HG02885 (cell line): ENCODE measurements at regions not wholly inside any gene's neighbourhood (a gene's known extent, or its start where the extent isn't known, plus 50 kb on each side); places are given as distances from the start of the nearest gene placed in this dataset.

Source experiments
- ATAC-seq: cut with Tn5 transposase; IDR thresholded peaks from one replicate; pipeline ENCODE4 v1.9.1; 2021; ENCODE audit warnings: mild to moderate bottlenecking; ENCODE audit not compliant: unreplicated experiment, poor library complexity

- no peak for ATAC-seq
Measured at GRCh38 chr1:104785575-104786187, 1036.0 kb downstream of the AMY1C start.

- ATAC-seq: no peak
Measured at GRCh38 chr1:104787866-104788510, 1038.3 kb downstream of the AMY1C start.

- no peak for ATAC-seq
Measured at GRCh38 chr1:104791030-104791429, 1041.3 kb downstream of the AMY1C start.

DNA sequence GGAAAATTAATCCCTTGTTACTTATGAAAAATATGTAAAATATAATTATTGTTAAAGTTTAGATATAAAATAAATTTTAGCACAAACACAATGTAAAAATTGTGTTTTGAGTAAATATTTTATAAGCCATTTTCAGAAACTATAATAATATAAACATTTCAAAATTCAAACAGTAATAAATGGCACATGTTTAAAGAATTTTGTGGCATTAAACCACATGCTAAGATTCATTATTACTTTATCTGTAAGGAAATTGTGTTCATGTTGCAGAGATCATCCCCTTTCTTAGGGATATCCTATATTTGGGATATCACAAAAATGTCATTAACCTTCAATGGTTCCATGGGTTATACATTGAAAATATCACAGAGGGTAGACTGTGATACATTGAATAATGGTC is 1044.3 kb downstream of the AMY1C start:
- ATAC-seq: no peak

- ATAC-seq: no peak
Measured at GRCh38 chr1:104795931-104796330, 1046.2 kb downstream of the AMY1C start.

DNA sequence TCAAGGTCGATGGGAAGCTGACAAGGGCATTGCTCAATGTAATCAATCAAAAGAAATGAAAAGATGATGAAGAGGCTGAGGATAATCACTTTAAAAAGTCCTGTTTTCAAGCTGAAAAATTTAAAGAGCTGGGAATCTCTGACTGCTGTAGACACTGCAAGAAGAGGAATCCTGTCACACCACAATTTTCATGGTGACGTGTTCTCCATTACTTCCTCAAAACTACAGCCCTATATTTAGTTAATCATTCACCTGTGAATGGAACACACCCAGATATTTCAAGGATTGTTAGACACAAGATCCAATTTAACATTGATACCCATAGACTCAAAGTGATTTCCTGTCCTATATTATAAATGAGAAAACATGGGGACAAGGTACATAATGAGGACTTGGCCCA is 1048.3 kb downstream of the AMY1C start:
- ATAC-seq: no peak

GRCh38 chr1:104801344-104801743 is 1051.6 kb downstream of the AMY1C start:
- no peak for ATAC-seq

GRCh38 chr1:104804147-104804546 is 1054.4 kb downstream of the AMY1C start:
- no peak for ATAC-seq

GRCh38 chr1:104807590-104807989 is 1057.9 kb downstream of the AMY1C start:
- ATAC-seq: no peak

- ATAC-seq: no peak
Measured at GRCh38 chr1:104825401-104825800, 1075.7 kb downstream of the AMY1C start.

GRCh38 chr1:104830534-104830933 is 1080.8 kb downstream of the AMY1C start:
- no peak for ATAC-seq

DNA sequence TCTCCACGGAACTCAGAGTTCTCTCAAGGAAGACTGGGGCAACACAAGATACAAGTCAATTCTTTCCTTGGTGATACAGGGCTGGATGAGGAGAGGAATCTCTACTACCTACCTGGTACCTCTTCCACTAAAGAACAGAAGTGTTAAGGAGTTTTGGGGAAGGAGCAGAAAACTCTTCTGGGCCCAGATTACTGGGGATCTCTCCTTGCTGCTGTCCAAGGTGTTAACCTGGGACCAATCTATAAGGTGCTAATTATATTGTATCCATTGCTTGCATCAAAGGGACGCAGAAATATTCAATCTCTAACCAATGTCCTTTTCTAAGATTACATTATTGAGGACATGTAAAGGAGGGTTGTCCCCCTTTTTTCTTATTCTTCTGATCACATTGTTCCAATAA is 1102.5 kb downstream of the AMY1C start:
- no peak for ATAC-seq

GRCh38 chr1:104853276-104853675 is 1103.6 kb downstream of the AMY1C start:
- ATAC-seq: no peak

DNA sequence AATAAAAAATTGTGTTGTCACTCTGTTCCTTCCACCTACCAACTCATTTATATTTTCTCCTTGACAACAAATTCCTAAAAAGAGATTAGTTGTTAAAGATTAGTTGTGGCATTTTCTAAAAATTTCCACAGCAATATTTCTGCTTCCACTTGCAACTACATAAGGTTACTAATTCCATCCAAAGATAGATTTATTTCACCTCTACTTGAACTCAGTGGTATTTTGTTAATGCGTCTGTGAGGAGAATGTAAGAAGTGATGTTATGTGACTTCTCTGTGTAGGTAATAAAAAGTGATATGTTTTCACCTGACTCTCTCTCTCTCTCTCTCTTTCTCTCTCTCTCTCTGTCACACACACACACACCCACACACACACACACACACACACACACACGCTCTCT is 1104.8 kb downstream of the AMY1C start:
- ATAC-seq: no peak

GRCh38 chr1:104855550-104855949 is 1105.9 kb downstream of the AMY1C start:
- ATAC-seq: no peak

DNA sequence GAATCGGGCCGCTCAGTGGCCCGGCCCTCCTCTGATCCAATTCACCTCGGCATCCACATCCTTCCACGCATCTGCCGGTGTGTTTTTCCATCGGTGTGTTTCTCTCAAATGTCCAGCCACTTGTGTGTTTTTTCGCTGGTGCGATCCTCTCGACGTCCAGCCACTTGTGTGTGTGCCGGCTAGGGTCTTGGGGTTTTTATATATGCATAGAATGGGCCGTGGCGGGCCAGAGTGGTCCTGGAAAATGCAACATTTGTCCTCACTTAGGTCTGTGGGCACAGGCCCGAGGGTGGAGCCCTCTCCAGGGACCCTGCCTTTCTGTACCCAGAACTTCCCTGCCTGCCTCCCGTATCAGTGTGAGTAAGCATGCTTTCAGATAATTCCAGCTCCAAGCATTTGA is 1106.4 kb downstream of the AMY1C start:
- ATAC-seq: no peak

- no peak for ATAC-seq
Measured at GRCh38 chr1:104856518-104856917, 1106.8 kb downstream of the AMY1C start.

DNA sequence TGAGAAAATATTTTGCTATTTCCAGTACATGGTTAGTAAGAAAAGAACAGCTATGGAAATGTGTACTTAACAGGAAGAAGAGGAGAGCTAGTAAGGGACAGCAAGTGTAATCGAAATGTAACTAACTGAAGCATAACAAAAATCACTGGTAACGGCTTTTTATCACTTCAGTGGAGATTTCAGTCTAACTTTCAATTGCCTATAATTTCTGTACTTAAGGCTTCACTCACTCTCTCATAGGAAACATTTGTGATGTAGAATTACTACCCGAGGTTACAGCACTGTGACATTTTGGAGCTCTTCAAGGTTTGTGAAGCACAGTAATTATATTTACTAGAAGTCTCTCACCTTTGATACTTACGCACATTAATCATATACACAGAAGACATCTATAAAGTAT is 1119.1 kb downstream of the AMY1C start:
- no peak for ATAC-seq

DNA sequence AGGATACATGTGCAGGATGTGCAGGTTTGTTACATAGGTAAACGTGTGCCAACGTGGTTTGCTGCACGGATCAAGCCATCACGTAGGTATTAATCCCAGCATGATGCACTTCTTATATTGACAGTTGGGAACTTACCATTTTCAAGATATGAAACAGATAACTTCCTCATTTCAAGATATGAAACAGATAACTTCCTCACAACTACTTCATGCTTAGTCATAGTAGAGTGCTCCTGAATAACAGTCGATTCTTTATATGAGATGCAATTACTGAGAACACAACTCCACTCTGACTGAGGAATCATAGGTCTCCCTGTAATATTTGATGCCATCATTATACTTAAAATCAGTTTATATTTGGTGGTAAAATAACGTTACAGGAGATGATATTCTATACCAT is 1124.3 kb downstream of the AMY1C start:
- ATAC-seq: peak; percentile 93

DNA sequence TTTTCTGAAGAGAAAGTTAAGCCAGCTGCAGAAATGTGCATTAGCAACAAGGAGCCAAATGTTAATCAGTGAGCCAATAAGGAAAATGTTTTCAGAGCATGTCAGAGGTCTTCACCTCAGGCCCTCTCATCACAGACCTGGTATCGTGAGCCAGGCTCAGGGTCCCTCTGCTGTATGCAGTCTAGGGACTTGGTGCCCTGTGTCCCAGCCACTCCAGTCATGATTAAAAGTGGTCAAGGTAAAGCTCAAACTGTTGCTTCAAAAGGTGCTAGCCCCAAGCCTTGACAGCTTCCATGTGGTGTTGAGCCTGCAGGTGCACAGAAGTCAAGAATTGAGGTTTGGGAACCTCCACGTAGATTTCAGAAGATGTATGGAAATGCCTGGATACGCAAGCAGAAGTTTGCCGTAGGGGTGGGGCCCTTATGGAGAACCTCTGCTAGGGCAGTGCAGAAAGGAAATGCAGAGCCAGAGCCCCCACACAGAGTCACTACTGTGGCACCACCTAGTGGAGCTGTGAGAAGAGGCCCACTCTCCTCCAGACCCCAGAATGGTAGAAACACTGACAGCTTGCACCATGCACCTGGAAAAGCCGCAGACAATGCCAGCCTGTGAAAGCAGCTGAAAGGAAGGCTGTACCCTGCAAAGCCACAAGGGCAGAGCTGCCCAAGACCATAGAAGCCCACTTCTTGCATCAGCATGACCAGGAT is 1128.7 kb downstream of the AMY1C start:
- no peak for ATAC-seq

GRCh38 chr1:104884939-104885338 is 1135.2 kb downstream of the AMY1C start:
- no peak for ATAC-seq

- ATAC-seq: peak; percentile 42
Measured at GRCh38 chr1:104905322-104905721, 1155.6 kb downstream of the AMY1C start.
